Lower leg skin (tissue), 4 donors: ENCODE measurements at regions not wholly inside any gene's neighbourhood (a gene's known extent, or its start where the extent isn't known, plus 50 kb on each side); places are given as distances from the start of the nearest gene placed in this dataset.

Experiments
- DNase-seq, 2 donors: peaks; one replicate each; pipeline ENCODE4 v3.0.0-alpha.2; 2019; ENCODE audit warnings: low spot score in 2 of 2
- H3K4me3 ChIP-seq: fragments of 200-600 bp; sonication (generic); 2 replicates; pipeline ENCODE4 v1.5.1; 2017; ENCODE audit warnings: mild to moderate bottlenecking, low read depth; ENCODE audit not compliant: poor library complexity, severe bottlenecking
- CTCF ChIP-seq, 3 donors: fragments of 450-650 bp; IDR thresholded peaks; one replicate each; pipeline ENCODE4 v1.5.1; 2016; ENCODE audit warnings: antibody characterized with exemption in 3 of 3, mild to moderate bottlenecking in 3 of 3, moderate library complexity in 2 of 3
- POLR2A ChIP-seq, 2 donors: fragments of 450-650 bp; IDR thresholded peaks; one replicate each; pipeline ENCODE4 v1.6.1; 2016 to 2017; ENCODE audit warnings: antibody characterized with exemption in 2 of 2, mild to moderate bottlenecking in 1 of 2, moderate library complexity in 1 of 2
- WGBS, 2 donors: methylation state at CpG; one replicate each; pipeline ENCODE4 v1.1.5; 2018; 5-methylcytosine and 5-hydroxymethylcytosine counted together
- intact Hi-C: fragments of 100-400 bp; cut with DNase I; formaldehyde crosslinking; loops from one replicate; pipeline ENCODE4 v1.15.0; 2023; ENCODE audit warnings: low total_unique reads

DNA sequence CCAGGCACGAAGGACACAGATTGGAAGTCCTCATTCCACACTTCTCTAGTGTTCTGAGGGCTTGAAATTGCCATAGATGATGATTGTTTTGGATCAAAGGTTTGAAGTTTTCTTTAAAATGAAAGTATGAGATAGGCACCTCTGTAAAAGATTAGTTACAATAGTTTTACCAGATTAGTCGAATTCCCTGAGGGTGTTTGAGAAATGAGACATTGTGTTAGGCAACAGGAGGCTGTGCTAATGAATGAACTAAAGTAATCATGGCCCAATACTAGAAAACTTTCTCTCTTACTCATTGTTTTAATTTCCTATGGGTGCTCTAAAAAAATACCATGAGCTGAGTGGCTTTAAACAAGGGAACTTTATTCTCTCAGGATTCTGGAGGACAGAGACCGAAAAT lies 421.7 kb downstream of the RNF144A start:
- 79% methylated on average over 3 of the region's 3 CpGs for WGBS, 2 donors
- no peak for DNase-seq
- no peak overlapping the region for H3K4me3 ChIP-seq
- no peak for TF ChIP-seq POLR2A (IDR thresholded peaks at IDR 0.05)
- intact Hi-C loops, result no loop called here

GRCh38 chr2:7346336-7346735 lies 429.1 kb downstream of the RNF144A start:
- TF ChIP-seq POLR2A (IDR thresholded peaks at IDR 0.05) (no peak), CTCF (IDR thresholded peaks at IDR 0.05) (no peak)
- intact Hi-C loops, result no loop called here
- DNase-seq, result no peak
- H3K4me3 ChIP-seq, result no peak overlapping the region
- WGBS, 2 donors, result 70 to 74% methylated on average over 4 of the region's 4 CpGs

DNA sequence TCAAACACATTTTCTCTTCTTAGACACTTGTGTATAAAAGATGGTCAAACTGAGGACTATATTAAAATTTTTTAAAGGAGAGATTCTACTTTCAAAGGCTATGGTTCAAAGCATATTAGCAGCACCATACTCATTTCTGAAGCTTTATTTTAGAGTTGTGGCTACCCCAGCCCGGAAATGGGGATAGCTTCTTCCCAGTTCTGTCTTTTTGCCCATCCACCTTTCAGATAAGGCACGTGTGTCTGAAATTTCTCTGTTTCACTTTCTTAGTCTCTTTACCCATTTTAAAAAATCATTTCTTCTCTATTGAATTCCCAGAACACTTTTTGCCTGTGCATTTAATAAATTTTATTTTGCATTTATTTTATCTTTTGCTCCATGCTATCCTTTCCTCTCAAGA lies 431.5 kb downstream of the RNF144A start:
- 78 to 90% methylated on average over 2 of the region's 2 CpGs for WGBS, 2 donors
- DNase-seq, result no peak
- intact Hi-C loops, result no loop called here
- no peak for TF ChIP-seq POLR2A (IDR thresholded peaks at IDR 0.05)
- TF ChIP-seq CTCF (IDR thresholded peaks at IDR 0.05), result no peak
- no peak overlapping the region for H3K4me3 ChIP-seq

- DNase-seq, result no peak
- WGBS, 2 donors, result 86 to 91% methylated on average over 5 of the region's 5 CpGs
- TF ChIP-seq CTCF (IDR thresholded peaks at IDR 0.05) (no peak), POLR2A (IDR thresholded peaks at IDR 0.05) (no peak)
- intact Hi-C loops, result no loop called here
- no peak overlapping the region for H3K4me3 ChIP-seq
Measured at GRCh38 chr2:7352191-7352590, 435.0 kb downstream of the RNF144A start.

DNA sequence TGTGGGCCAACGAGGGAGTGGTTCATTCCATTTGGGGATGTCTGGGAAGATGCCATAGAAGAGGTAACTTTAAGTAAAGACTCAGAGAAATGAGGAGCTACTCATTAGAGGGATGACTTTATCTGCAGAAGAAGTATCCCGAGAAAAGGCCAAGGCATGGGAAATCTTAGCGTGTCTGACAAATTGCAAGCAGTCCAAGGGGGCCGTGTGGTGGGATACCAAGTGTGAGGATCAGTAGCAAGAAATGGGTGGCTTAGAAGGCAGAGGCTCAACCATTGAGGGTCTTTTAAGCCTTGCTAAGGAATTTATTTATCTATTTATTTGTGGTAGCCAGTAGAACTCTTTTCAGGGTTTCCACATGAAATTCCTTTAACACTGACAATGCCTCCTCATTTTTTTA lies 436.4 kb downstream of the RNF144A start:
- no peak overlapping the region for H3K4me3 ChIP-seq
- 85 to 90% methylated on average over 4 of the region's 4 CpGs for WGBS, 2 donors
- intact Hi-C loops, result no loop called here
- no peak for TF ChIP-seq POLR2A (IDR thresholded peaks at IDR 0.05)
- no peak for TF ChIP-seq CTCF (IDR thresholded peaks at IDR 0.05)
- no peak for DNase-seq

DNA sequence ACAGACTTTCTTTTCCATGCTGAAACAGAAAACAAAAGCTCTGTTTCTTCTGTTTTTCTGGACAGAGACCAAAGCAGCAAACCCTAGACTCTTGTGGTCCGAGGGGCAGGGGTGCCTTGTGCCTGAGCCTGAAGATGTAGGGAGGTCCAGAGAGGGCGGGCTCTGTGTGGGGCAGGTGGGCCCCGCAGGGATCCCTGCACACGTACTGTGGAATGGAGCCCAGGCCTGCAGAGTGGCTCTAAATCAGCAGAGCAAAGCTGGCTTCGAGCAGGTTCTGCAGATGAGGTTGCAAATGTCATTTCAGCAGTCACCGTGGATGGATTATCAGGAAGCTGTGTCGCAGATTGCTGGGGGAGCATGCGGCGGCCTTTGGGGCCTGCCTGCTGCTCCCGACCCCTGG lies 438.6 kb downstream of the RNF144A start:
- no peak overlapping the region for H3K4me3 ChIP-seq
- TF ChIP-seq CTCF (IDR thresholded peaks at IDR 0.05), result no peak
- TF ChIP-seq POLR2A (IDR thresholded peaks at IDR 0.05), result no peak
- DNase-seq, result no peak
- intact Hi-C loops, result no loop called here
- 75 to 82% methylated on average over 10 of the region's 10 CpGs for WGBS, 2 donors
